Keratinocyte (primary cell): ENCODE measurements at regions not wholly inside any gene's neighbourhood (a gene's known extent, or its start where the extent isn't known, plus 50 kb on each side); places are given as distances from the start of the nearest gene placed in this dataset.

Experiments used
- DNase-seq: peaks from one replicate; pipeline ENCODE4 v3.0.0-alpha.2; 2011; ENCODE audit warnings: low read depth, missing footprints, low spot score
- FAIRE-seq: peaks from 2 replicates; lab custom pipeline; 2011; peaks lifted over from hg19 to GRCh38; lab: Jason Lieb, UNC
- H2AFZ ChIP-seq: 2 replicates; pipeline ENCODE4 v1.6.0; 2012; ENCODE audit warnings: low read length, control low read depth, inconsistent platforms; ENCODE audit not compliant: control insufficient read depth
- H3K27ac ChIP-seq: 2 replicates; pipeline ENCODE4 v1.5.1; 2011; ENCODE audit warnings: low read length; ENCODE audit not compliant: control insufficient read depth, insufficient read depth
- H3K27me3 ChIP-seq: 3 replicates; pipeline ENCODE4 v1.6.0; 2011; ENCODE audit warnings: low read length; ENCODE audit not compliant: control insufficient read depth, insufficient read depth; ENCODE audit errors: extremely low read depth
- H3K36me3 ChIP-seq, 2 experiments: 2 replicates in 1 of 2; 3 replicates in 1 of 2; pipeline ENCODE4 v1.5.1; 2011; ENCODE audit warnings: low read length in 2 of 2, mild to moderate bottlenecking in 1 of 2; ENCODE audit not compliant: control insufficient read depth in 2 of 2, insufficient read depth in 2 of 2; ENCODE audit errors: extremely low read depth in 1 of 2
- H3K4me1 ChIP-seq: 3 replicates; pipeline ENCODE4 v1.5.1; 2011; ENCODE audit warnings: low read length; ENCODE audit not compliant: control insufficient read depth, insufficient read depth; ENCODE audit errors: extremely low read depth
- H3K4me2 ChIP-seq: 3 replicates; pipeline ENCODE4 v1.6.0; 2011; ENCODE audit warnings: low read depth, low read length; ENCODE audit not compliant: control insufficient read depth, insufficient read depth; ENCODE audit errors: extremely low read depth
- H3K4me3 ChIP-seq, 3 experiments: fragments of 200-600 bp in 1 of 3; sonication (generic) in 1 of 3; 2 replicates in 2 of 3; 3 replicates in 1 of 3; pipeline ENCODE4 v1.5.1; 2011 to 2016; ENCODE audit warnings: low read length in 3 of 3, mild to moderate bottlenecking in 3 of 3, control low read depth in 2 of 3, inconsistent platforms in 1 of 3, low read depth in 1 of 3, mixed read lengths in 1 of 3, mixed run types in 1 of 3, moderate library complexity in 1 of 3; ENCODE audit not compliant: control insufficient read depth in 2 of 3, insufficient read depth in 2 of 3; ENCODE audit errors: extremely low read depth in 1 of 3
- H3K79me2 ChIP-seq: 2 replicates; pipeline ENCODE4 v1.6.0; 2012; ENCODE audit warnings: low read length; ENCODE audit not compliant: control insufficient read depth, insufficient read depth
- H3K9ac ChIP-seq: 3 replicates; pipeline ENCODE4 v1.6.0; 2011; ENCODE audit warnings: low read length; ENCODE audit not compliant: control insufficient read depth, insufficient read depth; ENCODE audit errors: extremely low read depth
- H3K9me1 ChIP-seq: 3 replicates; pipeline ENCODE4 v1.6.0; 2011; ENCODE audit warnings: low read length; ENCODE audit not compliant: control insufficient read depth, insufficient read depth; ENCODE audit errors: extremely low read depth
- H3K9me3 ChIP-seq: 2 replicates; pipeline ENCODE4 v1.5.1; 2012; ENCODE audit warnings: low read depth, low read length; ENCODE audit not compliant: control insufficient read depth
- H4K20me1 ChIP-seq: 3 replicates; pipeline ENCODE4 v1.6.0; 2011; ENCODE audit warnings: low read length; ENCODE audit not compliant: control insufficient read depth, insufficient read depth; ENCODE audit errors: extremely low read depth
- CTCF ChIP-seq, 3 experiments: IDR thresholded peaks in 1 of 3; conservative IDR thresholded peaks in 1 of 3; optimal IDR thresholded peaks in 1 of 3; 2 replicates in 2 of 3; 3 replicates in 1 of 3; pipeline versions ENCODE3 to v1.5.1; 2011; ENCODE audit warnings: low read length in 3 of 3, mild to moderate bottlenecking in 3 of 3, moderate library complexity in 2 of 3, control low read depth in 1 of 3, inconsistent platforms in 1 of 3; ENCODE audit not compliant: insufficient read depth in 2 of 3; ENCODE audit errors: extremely low read depth in 1 of 3
- EZH2 ChIP-seq: IDR thresholded peaks from one replicate; pipeline ENCODE4 v1.6.1; 2012; ENCODE audit warnings: inconsistent platforms, mild to moderate bottlenecking, low read length, moderate library complexity
- dilution Hi-C: fragments of 300-500 bp; cut with MboI; formaldehyde crosslinking; loops from one replicate; pipeline ENCODE4 v1.7.0; 2020; ENCODE audit warnings: low sequenced_read_pairs; ENCODE audit not compliant: extremely low pct_ligation_motif_present

GRCh38 chr20:52569201-52569600 is 377.6 kb upstream of the ZFP64 start:
- no peak overlapping the region for H3K4me3 ChIP-seq
- no peak overlapping the region for H2AFZ ChIP-seq
- H3K9me3 ChIP-seq = no peaks in the 10 kb centered on the region
- H3K27ac ChIP-seq = no peak overlapping the region
- H4K20me1 ChIP-seq = no peaks in the 10 kb centered on the region
- DNase-seq (no peak), FAIRE-seq (no peak)
- H3K4me2 ChIP-seq = no peak overlapping the region
- TF ChIP-seq EZH2 (no peak), CTCF (optimal IDR thresholded peaks at IDR 0.05 in 1 of 3, IDR thresholded peaks at IDR 0.05 in 1 of 3, conservative IDR thresholded peaks at IDR 0.05 in 1 of 3; ENCODE audit: extremely low read depth in 1 of 3, insufficient read depth in 2 of 3, low read length in 3 of 3) (no peak)
- no peaks in the 10 kb centered on the region for H3K79me2 ChIP-seq
- H3K27me3 ChIP-seq = no peaks in the 10 kb centered on the region
- no peaks in the 10 kb centered on the region for H3K9me1 ChIP-seq
- no peaks in the 10 kb centered on the region for H3K4me1 ChIP-seq
- dilution Hi-C loops = no loop called here
- H3K36me3 ChIP-seq = no peaks in the 10 kb centered on the region
- H3K9ac ChIP-seq = no peak overlapping the region

- Histone ChIP-seq H3K36me3 (no peaks in the 10 kb centered on the region), H3K4me2 (no peak overlapping the region), H2AFZ (no peak overlapping the region), H3K9ac (no peak overlapping the region), H3K9me3 (no peaks in the 10 kb centered on the region), H3K9me1 (no peaks in the 10 kb centered on the region), H3K27ac (no peak overlapping the region), H4K20me1 (no peaks in the 10 kb centered on the region), H3K4me3 (no peak overlapping the region), H3K79me2 (no peaks in the 10 kb centered on the region), H3K27me3 (no peaks in the 10 kb centered on the region), H3K4me1 (no peaks in the 10 kb centered on the region)
- FAIRE-seq = no peak
- dilution Hi-C loops = no loop called here
- no peak for TF ChIP-seq EZH2
- TF ChIP-seq CTCF (optimal IDR thresholded peaks at IDR 0.05 in 1 of 3, IDR thresholded peaks at IDR 0.05 in 1 of 3, conservative IDR thresholded peaks at IDR 0.05 in 1 of 3; ENCODE audit: extremely low read depth in 1 of 3, insufficient read depth in 2 of 3, low read length in 3 of 3) = no peak
- no peak for DNase-seq
Measured at GRCh38 chr20:52565614-52566013, 374.0 kb upstream of the ZFP64 start.
